OCI-LY1 (cell line): ENCODE measurements at regions not wholly inside any gene's neighbourhood (a gene's known extent, or its start where the extent isn't known, plus 50 kb on each side); places are given as distances from the start of the nearest gene placed in this dataset.
A peak's percentile ranks its signal among the peaks of the same experiment; 100 is the strongest.

Source experiments
- H2AFZ ChIP-seq: fragments of 200-600 bp; sonication (generic), shearing (Covaris generic); 2 replicates; pipeline ENCODE4 v1.6.0; 2014; ENCODE audit warnings: antibody characterized with exemption, mild to moderate bottlenecking, low read length
- H3F3A ChIP-seq: fragments of 200-600 bp; sonication (generic), shearing (Covaris generic); 2 replicates; pipeline ENCODE4 v1.6.0; 2014; ENCODE audit warnings: mild to moderate bottlenecking, antibody characterized with exemption, low read length, moderate library complexity; ENCODE audit not compliant: insufficient read depth
- H3K27ac ChIP-seq: fragments of 200-600 bp; sonication (generic); 2 replicates; pipeline ENCODE4 v1.5.1; 2014; ENCODE audit warnings: low read length, mixed run types, mild to moderate bottlenecking, low read depth; ENCODE audit not compliant: poor library complexity, severe bottlenecking
- H3K27me3 ChIP-seq: fragments of 200-600 bp; sonication (generic); 2 replicates; pipeline ENCODE4 v1.6.0; 2014; ENCODE audit warnings: antibody characterized with exemption, mild to moderate bottlenecking, low read length, moderate library complexity; ENCODE audit not compliant: insufficient read depth
- H3K36me3 ChIP-seq: fragments of 200-600 bp; sonication (generic); 2 replicates; pipeline ENCODE4 v1.6.1; 2014; ENCODE audit warnings: mild to moderate bottlenecking, antibody characterized with exemption, low read length, moderate library complexity, mixed read lengths; ENCODE audit not compliant: insufficient read depth
- H3K4me1 ChIP-seq: fragments of 200-600 bp; sonication (generic); 2 replicates; pipeline ENCODE4 v1.5.1; 2014; ENCODE audit warnings: mild to moderate bottlenecking, low read length, moderate library complexity; ENCODE audit not compliant: insufficient read depth, severe bottlenecking
- H3K4me2 ChIP-seq: fragments of 200-600 bp; sonication (generic), shearing (Covaris generic); 2 replicates; pipeline ENCODE4 v1.6.1; 2014; ENCODE audit warnings: low read length
- H3K4me3 ChIP-seq: fragments of 200-600 bp; sonication (generic); 2 replicates; pipeline ENCODE4 v1.5.1; 2014; ENCODE audit warnings: low read length, low read depth, mild to moderate bottlenecking, mixed read lengths; ENCODE audit not compliant: poor library complexity, severe bottlenecking
- H3K79me2 ChIP-seq: fragments of 200-600 bp; shearing (Covaris generic); 2 replicates; pipeline ENCODE4 v1.6.1; 2016; ENCODE audit warnings: mixed run types, low read length, mixed read lengths; ENCODE audit not compliant: insufficient read depth
- H3K9ac ChIP-seq: fragments of 200-600 bp; sonication (generic), shearing (Covaris generic); 2 replicates; pipeline ENCODE4 v1.6.1; 2014; ENCODE audit warnings: mild to moderate bottlenecking, low read length, mixed read lengths
- H3K9me2 ChIP-seq: fragments of 200-600 bp; sonication (generic), shearing (Covaris generic); 2 replicates; pipeline ENCODE4 v1.6.1; 2014; ENCODE audit warnings: low read depth, mild to moderate bottlenecking, low read length, mixed read lengths
- H3K9me3 ChIP-seq: fragments of 200-600 bp; shearing (Covaris generic); 2 replicates; pipeline ENCODE4 v1.6.1; 2014; ENCODE audit warnings: low read length, mixed read lengths
- H4K20me1 ChIP-seq: fragments of 200-600 bp; sonication (generic), shearing (Covaris generic); 2 replicates; pipeline ENCODE4 v1.6.0; 2016; ENCODE audit warnings: mild to moderate bottlenecking, low read length; ENCODE audit not compliant: insufficient read depth
- CTCF ChIP-seq: fragments of 200-600 bp; sonication (generic), shearing (Covaris generic); IDR thresholded peaks from 2 replicates; pipeline ENCODE4 v1.5.1; 2017; ENCODE audit warnings: mild to moderate bottlenecking, antibody characterized with exemption, low read length, moderate library complexity, mixed read lengths
- EZH2 ChIP-seq: fragments of 200-600 bp; sonication (generic), shearing (Covaris generic); IDR thresholded peaks from 2 replicates; pipeline ENCODE4 v1.8.0; 2017; ENCODE audit warnings: borderline replicate concordance, mixed run types, mild to moderate bottlenecking, antibody characterized with exemption, low read length, moderate library complexity, mixed read lengths

GRCh38 chr16:5619304-5619703 is 521.7 kb upstream of the EEF2KMT start:
- Histone ChIP-seq H3K4me1 (no peaks in the 10 kb centered on the region), H3K9me2 (no peaks in the 10 kb centered on the region), H3K4me2 (no peak overlapping the region), H3K4me3 (no peak overlapping the region), H3K27ac (no peak overlapping the region), H3K79me2 (no peaks in the 10 kb centered on the region), H2AFZ (no peak overlapping the region), H3K27me3 (0 out of 2 replicates have a peak, but pooled peaks cover 3% of the 10 kb centered on the region), H3K9me3 (no peaks in the 10 kb centered on the region), H3K9ac (no peak overlapping the region), H4K20me1 (no peaks in the 10 kb centered on the region), H3K36me3 (no peaks in the 10 kb centered on the region), H3F3A (no peaks in the 10 kb centered on the region)
- TF ChIP-seq CTCF = no peak
- no peak for TF ChIP-seq EZH2

- H3K4me1 ChIP-seq = no peaks in the 10 kb centered on the region
- H3K27me3 ChIP-seq = 0 out of 2 replicates have a peak, but pooled peaks cover 3% of the 10 kb centered on the region
- TF ChIP-seq EZH2 (no peak), CTCF (no peak)
Measured at GRCh38 chr16:5616841-5617240, 519.2 kb upstream of the EEF2KMT start.

GRCh38 chr16:5615868-5616642 is 518.5 kb upstream of the EEF2KMT start:
- Histone ChIP-seq H3K9ac (no peak overlapping the region), H3K9me3 (no peaks in the 10 kb centered on the region), H3K36me3 (no peaks in the 10 kb centered on the region), H3K4me1 (no peaks in the 10 kb centered on the region), H3K27ac (no peak overlapping the region), H3K4me2 (no peak overlapping the region), H3K4me3 (no peak overlapping the region), H2AFZ (no peak overlapping the region), H4K20me1 (no peaks in the 10 kb centered on the region), H3K9me2 (no peaks in the 10 kb centered on the region), H3K79me2 (no peaks in the 10 kb centered on the region), H3F3A (no peaks in the 10 kb centered on the region), H3K27me3 (0 out of 2 replicates have a peak, but pooled peaks cover 3% of the 10 kb centered on the region)
- TF ChIP-seq EZH2 (no peak), CTCF (peak; percentile 86)

More at GRCh38 chr16:5616841-5617240, 519.2 kb upstream of the EEF2KMT start:
- no peaks in the 10 kb centered on the region for H3K9me3 ChIP-seq
- no peaks in the 10 kb centered on the region for H4K20me1 ChIP-seq
- H3K4me3 ChIP-seq = no peak overlapping the region
- no peaks in the 10 kb centered on the region for H3F3A ChIP-seq
- no peaks in the 10 kb centered on the region for H3K9me2 ChIP-seq
- no peaks in the 10 kb centered on the region for H3K79me2 ChIP-seq
- H3K27ac ChIP-seq = no peak overlapping the region
- no peak overlapping the region for H3K9ac ChIP-seq
- no peak overlapping the region for H2AFZ ChIP-seq
- H3K36me3 ChIP-seq = no peaks in the 10 kb centered on the region
- no peak overlapping the region for H3K4me2 ChIP-seq
